HFFc6 (cell line): ENCODE measurements at regions not wholly inside any gene's neighbourhood (a gene's known extent, or its start where the extent isn't known, plus 50 kb on each side); places are given as distances from the start of the nearest gene placed in this dataset.

Source experiments
- DNase-seq: peaks from one replicate; pipeline ENCODE4 v3.0.0-alpha.2; 2018
- H3K27ac Mint-ChIP-seq: 2 replicates; pipeline ENCODE4 v1.8.0; 2020; ENCODE audit warnings: mild to moderate bottlenecking, mixed read lengths
- H3K27me3 Mint-ChIP-seq: 2 replicates; pipeline ENCODE4 v1.8.0; 2021; ENCODE audit warnings: mild to moderate bottlenecking, moderate library complexity, mixed read lengths; ENCODE audit not compliant: insufficient read depth
- H3K36me3 Mint-ChIP-seq: 2 replicates; pipeline ENCODE4 v1.8.0; 2021; ENCODE audit warnings: low read depth, mixed read lengths
- H3K4me1 Mint-ChIP-seq: 2 replicates; pipeline ENCODE4 v1.8.0; 2020; ENCODE audit warnings: low read depth, mixed read lengths
- H3K4me3 Mint-ChIP-seq: 2 replicates; pipeline ENCODE4 v1.8.0; 2020; ENCODE audit warnings: mild to moderate bottlenecking, moderate library complexity, mixed read lengths
- H3K9me3 Mint-ChIP-seq: 2 replicates; pipeline ENCODE4 v1.8.0; 2020; ENCODE audit warnings: mild to moderate bottlenecking, mixed read lengths
- TF ChIP-seq, protein P1 (sequence below): fragments of 200-600 bp; sonication (generic); IDR thresholded peaks from 2 replicates; pipeline ENCODE4 v1.5.0; 2021; ENCODE audit warnings: antibody characterized with exemption, mild to moderate bottlenecking

DNA sequence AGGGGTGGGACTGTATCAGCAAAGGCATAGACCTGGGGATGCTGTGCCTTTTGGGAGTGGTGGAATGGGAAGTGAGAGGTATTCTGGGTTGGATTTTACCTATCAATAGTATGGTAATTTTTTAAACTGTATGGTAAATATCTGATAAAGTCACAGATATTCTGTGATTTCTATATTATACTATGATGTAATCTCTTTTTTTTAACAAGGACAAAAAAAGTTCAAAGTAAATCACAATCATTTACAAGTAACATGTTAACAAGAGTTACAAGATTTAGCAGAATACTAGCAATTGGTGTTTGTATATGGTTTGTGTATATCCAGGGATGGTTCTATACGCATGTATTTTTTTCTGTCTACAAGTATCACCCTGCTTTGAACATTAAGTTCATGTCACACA lies 56.0 kb downstream of the BMAL2 start:
- H3K27me3 Mint-ChIP-seq = peaks cover 2% of the 10 kb centered on the region; the same call in 1 of the 2 replicates
- H3K36me3 Mint-ChIP-seq = peaks cover 9% of the 10 kb centered on the region
- no peak overlapping the region for H3K4me3 Mint-ChIP-seq
- TF ChIP-seq, protein P1, sequence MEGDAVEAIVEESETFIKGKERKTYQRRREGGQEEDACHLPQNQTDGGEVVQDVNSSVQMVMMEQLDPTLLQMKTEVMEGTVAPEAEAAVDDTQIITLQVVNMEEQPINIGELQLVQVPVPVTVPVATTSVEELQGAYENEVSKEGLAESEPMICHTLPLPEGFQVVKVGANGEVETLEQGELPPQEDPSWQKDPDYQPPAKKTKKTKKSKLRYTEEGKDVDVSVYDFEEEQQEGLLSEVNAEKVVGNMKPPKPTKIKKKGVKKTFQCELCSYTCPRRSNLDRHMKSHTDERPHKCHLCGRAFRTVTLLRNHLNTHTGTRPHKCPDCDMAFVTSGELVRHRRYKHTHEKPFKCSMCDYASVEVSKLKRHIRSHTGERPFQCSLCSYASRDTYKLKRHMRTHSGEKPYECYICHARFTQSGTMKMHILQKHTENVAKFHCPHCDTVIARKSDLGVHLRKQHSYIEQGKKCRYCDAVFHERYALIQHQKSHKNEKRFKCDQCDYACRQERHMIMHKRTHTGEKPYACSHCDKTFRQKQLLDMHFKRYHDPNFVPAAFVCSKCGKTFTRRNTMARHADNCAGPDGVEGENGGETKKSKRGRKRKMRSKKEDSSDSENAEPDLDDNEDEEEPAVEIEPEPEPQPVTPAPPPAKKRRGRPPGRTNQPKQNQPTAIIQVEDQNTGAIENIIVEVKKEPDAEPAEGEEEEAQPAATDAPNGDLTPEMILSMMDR = no peak
- H3K27ac Mint-ChIP-seq = no peak overlapping the region
- H3K4me1 Mint-ChIP-seq = peaks cover 5% of the 10 kb centered on the region
- H3K9me3 Mint-ChIP-seq = no peaks in the 10 kb centered on the region
- DNase-seq = no peak

DNA sequence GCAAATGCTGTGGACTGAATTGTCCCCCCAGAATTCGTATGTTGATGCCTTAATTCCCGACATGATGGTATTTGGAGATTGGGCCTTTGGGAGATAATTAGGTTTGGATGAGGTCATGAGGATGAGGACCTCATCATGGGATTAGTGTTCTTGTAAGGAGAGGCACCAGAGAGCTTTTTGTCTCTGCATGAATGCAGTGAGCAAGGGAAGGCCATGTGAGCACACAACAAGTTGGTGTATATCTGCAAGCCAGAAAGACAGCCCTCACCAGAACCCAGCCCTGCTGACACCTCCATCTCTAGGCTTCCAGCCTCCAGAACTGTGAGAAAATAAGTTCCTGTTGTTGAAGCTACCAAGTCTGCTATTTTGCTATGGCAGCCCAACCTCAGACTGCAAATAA lies 51.9 kb upstream of the SMCO2 start:
- Mint-ChIP-seq H3K4me1 (no peaks in the 10 kb centered on the region), H3K4me3 (no peak overlapping the region), H3K27ac (no peak overlapping the region), H3K9me3 (no peaks in the 10 kb centered on the region), H3K27me3 (no peaks in the 10 kb centered on the region), H3K36me3 (peaks cover 9% of the 10 kb centered on the region)
- TF ChIP-seq, protein P1 = no peak
- no peak for DNase-seq

DNA sequence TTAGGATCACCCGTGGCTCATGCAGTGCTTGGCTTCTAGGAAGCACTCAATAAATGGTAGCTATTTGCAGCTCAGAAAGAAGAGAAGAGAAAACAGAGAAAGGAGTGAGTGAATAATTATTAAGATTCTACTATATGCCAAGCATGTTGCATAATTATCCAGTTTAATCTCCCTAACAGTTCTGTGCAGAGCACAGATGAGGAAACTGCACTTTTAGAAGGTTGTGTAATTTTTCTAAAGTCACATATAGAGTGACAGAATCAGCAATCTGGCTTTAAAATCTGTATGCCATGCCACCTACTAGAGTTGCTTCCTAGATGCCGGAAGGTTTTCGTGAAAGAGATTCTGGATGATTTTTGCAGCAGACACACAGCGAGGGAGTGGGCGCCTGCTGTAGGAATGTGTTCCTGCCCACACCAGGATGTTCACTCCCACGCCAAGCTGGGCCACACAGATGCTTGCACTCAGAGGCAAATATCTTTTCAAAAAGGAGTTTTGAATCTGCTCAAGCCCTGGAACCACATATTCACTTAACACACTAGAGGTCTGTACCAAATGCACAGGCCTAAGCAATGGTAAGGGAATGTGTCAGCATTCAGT lies 50.2 kb upstream of the SMCO2 start:
- DNase-seq = no peak
- Mint-ChIP-seq H3K36me3 (peaks cover 1% of the 10 kb centered on the region; the same call in 1 of the 2 replicates), H3K9me3 (no peaks in the 10 kb centered on the region), H3K4me1 (no peaks in the 10 kb centered on the region), H3K27me3 (no peaks in the 10 kb centered on the region), H3K4me3 (no peak overlapping the region), H3K27ac (no peak overlapping the region)
- TF ChIP-seq, protein P1 = no peak
